Fibroblast of skin of abdomen (primary cell): ENCODE measurements at regions not wholly inside any gene's neighbourhood (a gene's known extent, or its start where the extent isn't known, plus 50 kb on each side); places are given as distances from the start of the nearest gene placed in this dataset.
"Not testable (repeated sequence)": the region's sequence is repeated elsewhere in the genome, so short reads cannot be mapped to it uniquely, and the experiment has no call there.

ENCODE experiments used
- DNase-seq: peaks from one replicate; pipeline ENCODE4 v3.0.0-alpha.2; 2013

DNA sequence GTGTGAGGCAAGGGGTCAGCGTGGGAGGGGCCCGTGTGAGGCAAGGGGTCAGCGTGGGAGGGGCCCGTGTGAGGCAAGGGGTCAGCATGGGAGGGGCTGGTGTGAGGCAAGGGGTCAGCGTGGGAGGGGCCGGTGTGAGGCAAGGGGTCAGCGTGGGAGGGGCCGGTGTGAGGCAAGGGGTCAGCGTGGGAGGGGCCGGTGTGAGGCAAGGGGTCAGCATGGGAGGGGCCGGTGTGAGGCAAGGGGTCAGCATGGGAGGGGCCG is 119.2 kb downstream of the SEPTIN14 start:
- DNase-seq = not testable (repeated sequence)

DNA sequence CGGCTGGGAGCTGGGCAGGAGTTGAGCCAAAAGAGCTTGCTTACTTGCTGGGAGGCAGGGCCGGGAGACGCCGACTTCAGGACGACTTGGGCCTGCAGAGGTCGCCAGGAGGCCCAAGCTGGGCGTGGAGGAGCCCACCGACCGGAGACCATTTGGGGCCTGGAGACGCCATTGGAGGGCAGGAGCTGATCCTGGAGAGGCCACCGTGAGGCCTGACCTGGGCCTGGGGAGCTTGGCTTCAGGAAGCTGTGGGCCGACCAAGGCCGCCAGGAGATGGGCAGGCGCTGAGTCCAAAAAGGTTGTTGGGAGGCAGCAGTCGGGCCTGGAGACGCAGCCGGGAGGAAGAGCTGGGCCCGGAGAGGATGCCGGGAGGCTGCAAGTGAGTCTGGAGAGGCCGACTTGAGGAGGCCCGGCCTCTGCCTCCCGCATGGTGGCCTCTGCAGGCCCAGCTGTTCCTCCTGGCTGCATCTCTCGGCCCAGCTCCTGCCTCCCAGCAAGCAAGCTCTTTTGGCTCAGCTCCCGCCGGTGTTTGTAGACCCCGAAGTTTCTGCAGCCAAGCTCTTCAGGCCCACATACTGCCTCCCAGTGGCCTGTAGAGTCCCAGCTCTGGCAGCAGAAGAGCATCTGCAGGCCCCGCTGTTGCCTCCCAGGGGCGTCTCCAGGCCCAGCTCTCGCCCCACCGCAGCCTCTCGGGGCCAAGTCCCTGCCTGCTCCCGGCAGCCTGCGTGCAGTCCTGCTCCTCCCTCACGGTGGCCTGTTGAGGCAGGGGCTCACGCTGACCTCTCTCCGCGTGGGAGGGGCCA is 119.7 kb downstream of the SEPTIN14 start:
- not testable (repeated sequence) for DNase-seq

DNA sequence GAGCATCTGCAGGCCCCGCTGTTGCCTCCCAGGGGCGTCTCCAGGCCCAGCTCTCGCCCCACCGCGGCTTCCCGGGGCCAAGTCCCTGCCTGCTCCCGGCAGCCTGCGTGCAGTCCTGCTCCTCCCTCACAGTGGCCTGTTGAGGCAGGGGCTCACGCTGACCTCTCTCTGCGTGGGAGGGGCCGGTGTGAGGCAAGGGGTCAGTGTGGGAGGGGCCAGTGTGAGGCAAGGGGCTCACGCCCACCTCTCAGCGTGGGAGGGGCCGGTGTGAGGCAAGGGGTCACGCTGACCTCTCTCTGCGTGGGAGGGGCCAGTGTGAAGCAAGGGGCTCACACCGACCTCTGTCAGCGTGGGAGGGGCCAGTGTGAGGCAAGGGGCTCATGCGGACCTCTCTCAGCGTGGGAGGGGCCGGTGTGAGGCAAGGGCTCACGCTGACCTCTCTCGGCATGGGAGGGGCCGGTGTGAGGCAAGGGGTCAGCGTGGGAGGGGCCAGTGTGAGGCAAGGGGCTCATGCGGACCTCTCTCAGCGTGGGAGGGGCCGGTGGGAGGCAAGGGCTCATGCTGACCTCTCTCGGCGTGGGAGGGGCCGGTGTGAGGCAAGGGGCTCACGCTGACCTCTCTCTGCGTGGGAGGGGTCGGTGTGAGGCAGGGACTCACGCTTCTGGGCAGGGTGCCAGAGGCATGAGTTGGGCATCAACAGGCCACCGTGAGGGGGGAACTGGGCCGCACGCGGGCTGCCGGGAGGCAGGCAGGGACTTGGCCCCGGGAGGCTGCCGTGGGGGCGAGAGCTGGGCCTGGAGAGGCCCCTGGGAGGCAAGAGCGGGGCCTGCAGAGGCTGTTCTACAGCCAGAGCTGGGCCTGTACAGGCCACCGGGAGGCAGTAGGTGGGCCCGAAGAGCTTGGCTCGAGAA is 120.6 kb downstream of the SEPTIN14 start:
- not testable (repeated sequence) for DNase-seq

DNA sequence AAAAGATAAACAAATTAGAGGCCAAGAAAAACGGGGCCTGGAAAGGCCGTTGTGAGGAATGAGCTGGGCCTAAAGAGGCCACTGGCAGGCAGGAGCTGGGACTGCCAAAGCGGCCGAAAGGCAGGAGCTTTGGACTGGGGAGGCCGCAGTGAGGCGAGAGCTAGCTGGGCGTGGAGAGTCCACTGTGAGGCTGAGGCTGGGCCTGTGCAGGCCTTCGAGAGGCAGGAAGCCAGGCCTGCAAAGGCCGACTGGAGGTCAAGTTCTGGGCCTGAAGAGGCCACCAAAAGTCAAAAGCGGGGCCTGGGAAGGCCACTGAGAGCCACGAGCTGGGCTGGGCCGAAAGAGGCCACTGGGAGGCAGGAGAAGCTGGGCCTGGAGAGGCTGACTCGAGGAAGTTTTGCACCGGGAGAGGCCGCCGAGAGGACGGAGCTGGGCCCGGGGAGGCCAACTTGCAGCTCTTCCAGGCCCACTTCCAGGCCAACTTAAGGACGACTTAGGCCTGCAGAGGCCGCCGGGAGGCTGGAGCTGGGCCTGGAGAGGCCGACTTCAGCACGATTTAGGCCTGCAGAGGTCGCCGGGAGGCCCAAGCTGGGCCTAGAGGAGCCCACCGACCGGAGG is 121.8 kb downstream of the SEPTIN14 start:
- not testable (repeated sequence) for DNase-seq

DNA sequence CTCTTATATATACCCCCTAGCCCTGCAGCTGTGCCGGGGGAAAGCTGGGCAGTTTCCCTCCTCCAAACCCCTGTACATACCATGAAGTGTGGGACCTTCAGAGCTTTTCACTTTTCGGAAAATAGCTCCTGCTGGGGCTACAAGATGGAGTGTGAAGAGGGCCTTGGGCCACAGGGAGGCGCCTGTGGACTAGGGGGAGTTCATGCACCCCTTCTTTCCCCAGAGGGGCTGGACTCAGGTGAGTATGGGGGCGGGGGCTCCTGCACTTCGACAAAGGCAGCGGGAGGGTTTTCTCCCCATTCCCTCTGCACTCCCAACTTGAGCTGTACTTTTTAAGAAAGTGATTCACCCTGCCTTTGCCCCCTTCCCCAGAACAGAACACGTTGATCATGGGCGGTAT is 122.5 kb downstream of the SEPTIN14 start:
- not testable (repeated sequence) for DNase-seq

DNA sequence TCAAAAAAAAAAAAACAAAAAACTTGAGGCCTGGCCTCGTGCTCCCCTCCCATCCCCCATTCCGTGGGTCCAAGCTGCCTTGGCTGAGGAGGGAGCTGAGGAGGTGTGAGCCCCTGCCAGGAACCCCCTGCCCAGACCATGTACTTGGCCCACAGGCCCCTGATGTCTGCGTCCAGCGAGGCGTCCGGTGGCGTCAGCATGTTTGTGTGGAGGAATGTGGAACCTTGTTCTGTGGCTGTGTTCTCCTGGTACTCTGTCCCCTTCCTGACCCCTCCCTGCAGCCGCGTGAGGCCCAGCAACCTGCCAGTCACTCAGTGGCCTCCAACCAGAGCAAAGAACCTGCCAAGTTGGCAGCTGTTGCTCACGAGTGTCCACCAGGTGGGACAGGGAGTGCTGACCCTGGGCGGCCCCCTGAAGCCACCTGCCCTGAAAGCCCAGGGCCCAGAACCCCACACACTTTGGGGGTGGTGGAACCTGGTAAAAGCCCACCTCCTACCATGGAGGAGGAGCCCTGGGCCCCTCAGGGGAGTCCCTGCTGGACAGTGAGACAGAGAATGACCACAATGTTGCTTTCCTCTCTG is 125.8 kb downstream of the SEPTIN14 start:
- not testable (repeated sequence) for DNase-seq

DNA sequence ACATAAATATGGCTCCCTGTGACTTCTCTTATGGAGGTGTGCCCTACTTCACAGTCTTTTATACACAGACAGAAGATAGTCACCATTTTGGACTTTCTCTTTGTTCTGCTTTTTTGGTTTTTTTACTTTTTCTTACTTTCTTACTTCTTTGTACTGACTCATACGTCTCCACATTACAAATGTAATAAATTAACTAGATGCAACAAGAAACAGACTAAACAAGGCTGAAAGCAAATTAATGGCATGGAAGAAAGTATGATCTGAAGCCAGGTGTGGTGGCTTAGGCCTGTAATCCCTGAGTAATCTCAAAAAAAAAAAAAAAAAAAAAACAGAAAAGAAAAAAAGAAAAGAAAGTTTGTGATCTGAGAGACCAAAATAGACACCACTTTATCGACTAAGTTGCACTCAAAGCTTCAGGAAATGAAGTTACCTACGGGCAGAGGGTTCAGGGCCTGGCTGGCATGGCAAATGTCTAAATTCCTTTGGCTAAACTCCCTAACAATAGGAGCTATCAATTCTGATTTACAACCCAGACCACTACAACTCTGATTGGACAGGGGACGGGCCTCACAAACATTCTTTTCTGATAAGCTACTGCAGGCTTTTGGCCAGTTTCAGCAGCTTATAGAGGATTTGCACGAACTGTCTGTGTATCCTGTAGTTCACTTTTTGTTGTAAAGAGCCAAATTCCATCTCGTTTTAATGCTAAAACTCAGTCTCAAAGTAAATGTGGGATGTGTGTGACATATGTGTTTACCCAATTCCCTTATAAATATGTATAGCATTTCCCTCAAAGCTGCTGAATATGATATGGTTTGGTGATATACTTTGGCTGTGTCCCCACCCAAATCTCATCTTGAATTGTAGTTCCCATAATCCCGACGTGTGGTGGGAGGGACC is 129.1 kb downstream of the SEPTIN14 start:
- peak; percentile 86 for DNase-seq

DNA sequence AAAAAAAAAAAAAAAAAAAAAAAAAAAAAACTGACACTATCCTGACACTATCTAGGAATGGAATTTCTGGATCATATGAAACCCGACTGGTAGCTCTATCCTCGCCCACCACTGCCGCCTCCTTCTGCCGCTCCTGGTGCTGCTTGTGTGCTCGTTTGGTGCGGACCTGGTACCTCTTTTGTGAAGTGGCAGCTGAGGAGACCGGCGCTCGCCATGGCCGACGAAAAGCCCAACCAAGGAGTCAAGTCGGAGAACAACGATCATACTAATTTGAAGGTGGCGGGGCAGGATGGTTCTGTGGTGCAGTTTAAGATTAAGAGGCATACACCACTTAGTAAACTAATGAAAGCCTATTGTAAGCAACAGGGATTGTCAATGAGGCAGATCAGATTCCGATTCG is 130.6 kb downstream of the SEPTIN14 start:
- no peak for DNase-seq

DNA sequence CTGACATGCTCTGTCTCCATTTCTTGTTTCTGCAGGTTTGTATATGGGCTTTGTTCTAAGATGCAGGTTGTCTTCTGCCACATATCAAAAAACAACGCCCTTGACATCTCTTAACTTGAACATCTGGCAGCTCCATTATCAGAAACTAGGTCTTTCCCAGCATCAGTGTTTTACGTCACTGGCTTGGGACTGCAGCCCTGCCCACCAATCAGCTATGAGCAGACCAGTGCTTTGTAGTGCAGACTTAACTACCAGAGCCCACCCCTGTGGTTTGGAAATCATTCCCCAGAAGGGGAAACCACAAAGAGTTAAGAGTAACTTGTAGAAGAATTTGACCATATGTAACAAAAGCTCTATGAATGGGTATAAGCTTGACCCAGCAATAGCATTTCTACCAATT is 132.4 kb downstream of the SEPTIN14 start:
- DNase-seq = peak; percentile 45

DNA sequence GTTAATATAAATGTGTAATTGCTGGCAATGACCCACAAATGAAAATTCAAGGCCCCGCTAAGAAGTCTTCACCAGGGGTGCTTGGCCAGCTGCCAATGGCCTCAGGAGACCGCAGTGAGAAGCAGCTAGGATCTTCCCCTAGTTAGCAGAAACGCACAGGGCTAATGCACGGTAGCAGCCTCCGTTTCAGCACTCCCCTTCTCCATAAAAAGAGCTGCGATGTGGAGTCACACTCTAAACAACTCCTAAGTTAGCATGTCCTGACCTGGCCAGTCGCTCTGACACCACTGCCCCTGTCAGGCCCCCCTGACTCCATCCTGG is 139.0 kb downstream of the SEPTIN14 start:
- DNase-seq = no peak

DNA sequence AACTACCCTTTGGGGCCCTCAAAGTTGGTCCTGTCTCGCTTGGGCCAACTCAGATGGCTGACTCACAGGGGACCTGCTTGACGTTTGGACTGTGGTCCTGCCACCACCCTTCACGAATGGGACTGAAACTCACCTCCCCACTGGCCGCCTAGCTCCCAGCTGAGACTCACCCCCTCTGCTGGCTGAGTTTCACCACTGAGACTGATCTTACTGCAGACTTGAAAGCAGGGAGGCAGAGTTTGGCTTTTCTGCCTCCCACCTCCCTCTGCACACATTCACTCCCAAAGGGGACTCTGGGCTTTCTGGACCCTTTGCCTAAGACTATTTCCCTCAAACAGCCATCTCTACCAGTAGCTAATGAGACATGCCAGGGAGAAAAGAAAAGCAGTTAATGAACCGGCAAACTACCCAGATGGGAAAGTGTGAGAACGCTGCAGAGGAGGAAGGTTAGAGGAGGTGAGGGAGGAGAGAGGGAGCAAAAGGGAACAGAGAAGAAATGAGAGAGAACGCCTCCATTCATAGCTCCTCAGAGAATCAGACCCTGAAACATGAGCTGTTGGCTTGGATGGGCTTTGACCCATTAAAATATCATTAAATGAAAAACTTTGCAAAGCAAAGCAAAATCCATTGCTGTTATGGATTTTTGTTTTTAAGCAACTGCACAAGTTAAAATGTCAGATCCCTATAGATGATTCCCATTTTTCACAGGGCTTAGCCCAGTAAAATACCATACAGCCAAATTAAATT is 139.5 kb downstream of the SEPTIN14 start:
- DNase-seq = not testable (repeated sequence)

DNA sequence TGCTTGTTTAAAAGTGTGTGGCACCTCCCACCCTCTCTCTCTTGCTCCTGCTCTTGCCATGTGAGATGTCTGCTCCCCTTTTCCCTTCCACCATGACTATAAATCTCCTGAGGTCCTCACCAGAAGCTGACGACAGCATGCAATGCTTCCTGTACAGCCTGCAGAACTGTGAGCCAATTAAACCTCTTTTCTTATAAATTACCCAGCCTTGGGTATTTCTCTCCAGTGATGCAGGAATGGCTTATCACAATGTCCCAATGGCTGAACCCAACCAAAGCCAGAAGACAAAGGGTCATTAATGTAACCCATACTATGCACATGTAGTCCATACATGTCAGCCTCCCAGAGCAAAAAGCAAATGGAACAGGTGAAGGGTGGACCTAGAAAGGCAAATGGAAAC is 141.5 kb downstream of the SEPTIN14 start:
- DNase-seq = not testable (repeated sequence)

DNA sequence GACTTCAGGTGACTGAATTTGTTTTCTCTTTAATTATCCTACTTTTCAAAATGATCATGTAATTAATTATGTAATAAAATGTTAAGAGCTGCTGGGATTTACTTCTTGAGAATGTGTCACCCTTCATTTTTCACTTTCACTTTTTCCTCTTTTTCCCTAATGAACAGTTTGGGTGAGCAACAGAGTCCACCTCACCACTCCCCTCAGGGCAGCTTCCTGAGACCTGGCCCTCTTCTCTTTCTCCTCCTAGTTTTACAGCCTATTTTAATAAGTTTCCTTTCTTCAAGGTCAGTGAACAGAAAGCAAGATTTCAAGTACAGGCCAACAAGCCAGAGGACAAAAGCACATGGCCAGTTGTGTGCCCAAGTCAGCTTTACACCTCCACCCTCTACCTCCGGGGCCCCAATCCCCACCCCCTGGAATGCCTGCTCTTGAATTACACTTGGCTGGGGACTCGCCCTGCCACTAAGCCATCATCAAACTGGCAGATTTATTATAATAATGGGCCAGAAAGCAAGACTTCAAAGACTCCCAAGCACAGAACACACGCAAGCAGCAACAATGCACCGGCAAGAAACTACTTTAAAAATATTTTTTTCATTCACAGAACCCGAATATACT is 143.1 kb upstream of the VOPP1 start:
- DNase-seq = not testable (repeated sequence)

DNA sequence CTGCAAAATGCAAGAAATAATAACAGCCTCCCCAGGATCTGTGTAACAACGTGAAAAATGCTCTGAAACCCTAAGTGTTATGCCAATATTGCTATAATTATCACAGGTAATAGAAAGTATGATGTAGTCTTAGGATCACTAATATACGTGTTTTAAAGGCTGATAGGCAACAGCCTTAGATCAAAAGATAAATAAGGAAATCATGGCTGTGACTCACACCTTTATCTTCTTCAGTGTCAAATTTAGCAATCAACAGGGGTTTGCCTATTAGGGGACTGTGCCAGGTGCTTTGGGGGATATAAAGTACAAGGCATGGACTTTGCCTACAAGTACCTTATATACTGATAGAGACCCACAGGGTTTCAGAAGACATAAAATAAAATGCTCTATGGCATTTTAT is 142.1 kb upstream of the VOPP1 start:
- DNase-seq = not testable (repeated sequence)

DNA sequence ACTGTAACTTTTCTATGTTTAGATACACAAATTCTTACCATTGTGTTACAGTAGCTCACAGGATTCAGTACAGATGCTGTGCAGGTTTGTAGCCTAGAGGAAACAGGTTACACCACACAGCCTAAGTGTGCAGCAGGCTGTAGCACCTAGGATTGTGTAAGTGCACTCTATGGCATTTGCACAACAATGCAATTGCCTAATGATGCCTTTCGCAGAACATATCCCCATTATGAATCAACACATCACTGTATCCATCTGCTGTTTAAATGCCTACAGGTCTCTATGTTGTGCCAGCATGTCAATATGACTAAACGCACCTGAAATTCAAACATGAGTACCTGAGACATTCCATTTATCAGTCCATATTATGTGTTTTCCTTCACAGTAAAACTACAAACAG is 138.0 kb upstream of the VOPP1 start:
- not testable (repeated sequence) for DNase-seq

DNA sequence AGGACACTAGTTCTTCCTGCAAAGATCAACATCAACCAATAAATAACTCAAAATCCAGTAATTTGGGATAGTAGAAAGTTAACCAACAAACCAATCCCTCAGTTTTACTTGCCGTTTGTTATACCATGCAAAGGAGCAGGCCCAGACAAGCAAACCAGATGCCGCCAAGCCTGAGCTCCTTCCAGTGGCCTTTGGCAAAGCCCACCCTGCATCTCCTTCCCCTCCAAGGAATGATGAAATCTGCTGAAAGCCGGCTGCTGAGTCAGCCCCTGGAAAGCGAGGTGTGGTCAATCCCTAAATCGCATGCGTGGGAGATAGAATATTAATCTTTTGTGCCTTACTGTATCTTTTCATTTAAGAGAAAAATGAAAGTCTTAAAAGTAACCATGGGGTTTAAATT is 135.7 kb upstream of the VOPP1 start:
- DNase-seq = peak; percentile 90

DNA sequence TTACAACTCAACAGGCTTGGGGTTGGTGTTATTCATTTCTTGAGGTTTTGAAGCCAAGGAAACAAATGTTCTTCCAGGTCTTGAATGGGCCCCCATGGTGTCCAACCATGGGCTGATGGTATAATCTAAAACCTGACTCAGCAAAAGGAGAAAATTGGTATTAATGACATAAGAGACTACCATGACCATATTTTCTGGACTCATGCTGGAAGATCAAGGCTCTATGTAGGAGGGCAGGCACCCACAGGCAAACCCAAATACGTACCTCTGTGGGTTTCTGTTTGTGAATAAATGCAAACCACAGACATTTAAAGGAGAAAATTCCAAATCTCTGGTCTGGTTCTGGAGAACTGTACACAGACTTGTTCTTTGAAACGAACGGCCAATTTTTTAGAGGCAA is 135.1 kb upstream of the VOPP1 start:
- DNase-seq = not testable (repeated sequence)

DNA sequence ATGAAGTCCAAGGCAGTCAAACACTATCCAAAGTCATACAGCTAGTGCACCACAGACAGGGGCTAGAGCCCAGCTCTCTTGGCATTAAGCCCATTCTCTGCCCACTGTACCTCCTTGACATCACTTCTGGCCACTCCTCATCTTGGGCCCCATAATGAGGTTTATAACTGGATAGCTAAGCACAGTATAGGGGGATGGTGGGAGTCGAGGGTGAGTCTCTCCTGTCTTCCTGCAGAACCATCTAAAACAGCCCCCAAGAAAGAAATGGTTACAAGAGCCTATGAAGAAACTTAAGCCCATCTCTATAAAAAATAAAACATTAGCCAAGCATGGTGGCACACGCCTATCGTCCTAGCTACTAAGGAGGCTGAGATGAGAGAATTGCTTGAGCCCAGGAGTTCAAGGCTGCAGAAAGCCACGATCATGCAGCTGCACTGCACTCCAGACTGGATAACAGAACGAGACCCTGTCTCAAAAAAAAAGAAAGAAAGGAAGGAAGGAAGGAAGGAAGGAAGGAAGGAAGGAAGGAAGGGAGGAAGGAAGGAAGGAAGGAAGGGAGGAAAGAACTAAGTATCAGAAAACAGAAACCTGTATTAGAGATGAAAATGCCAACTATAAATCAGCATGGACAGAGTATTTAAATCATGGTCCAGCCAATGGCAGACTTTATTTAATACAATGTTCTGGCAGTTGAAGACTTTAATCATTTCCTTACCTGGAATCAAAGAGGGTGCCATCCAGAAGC is 134.3 kb upstream of the VOPP1 start:
- DNase-seq = not testable (repeated sequence)

DNA sequence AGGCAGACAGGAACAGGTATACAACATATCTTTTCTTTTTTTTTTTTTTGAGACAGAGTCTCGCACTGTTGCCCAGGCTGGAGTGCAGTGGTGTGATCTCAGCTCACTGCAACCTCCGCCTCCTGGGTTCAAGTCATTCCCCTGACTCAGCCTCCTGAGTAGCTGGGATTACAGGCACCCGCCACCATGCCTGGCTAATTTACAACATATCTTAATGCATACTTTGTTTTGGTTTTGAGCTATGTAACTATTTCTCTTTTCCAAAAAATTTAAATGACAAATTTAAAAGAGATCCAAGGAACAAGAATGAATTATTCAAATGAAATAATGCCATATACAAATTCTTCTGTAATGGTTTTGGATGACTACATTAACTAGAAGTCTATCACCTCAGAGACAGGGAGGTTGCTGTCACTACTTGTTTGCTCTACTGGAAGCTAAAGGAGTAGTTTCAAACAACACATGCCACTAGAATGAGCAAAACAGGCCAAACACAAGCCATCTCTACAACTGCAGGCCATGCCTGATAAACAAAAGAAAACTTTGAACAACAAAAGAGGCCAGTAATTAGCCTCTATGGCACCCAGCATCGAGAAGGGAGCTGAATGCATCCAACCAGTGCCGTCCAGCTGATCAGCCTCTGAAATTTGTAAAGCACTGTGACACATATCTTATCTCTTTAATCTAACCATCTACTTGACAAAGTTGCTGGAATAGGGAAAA is 133.6 kb upstream of the VOPP1 start:
- DNase-seq = peak; percentile 54
